ENCODE measurements at regions not wholly inside any gene's neighbourhood (a gene's known extent, or its start where the extent isn't known, plus 50 kb on each side); places are given as distances from the start of the nearest gene placed in this dataset.

DNA sequence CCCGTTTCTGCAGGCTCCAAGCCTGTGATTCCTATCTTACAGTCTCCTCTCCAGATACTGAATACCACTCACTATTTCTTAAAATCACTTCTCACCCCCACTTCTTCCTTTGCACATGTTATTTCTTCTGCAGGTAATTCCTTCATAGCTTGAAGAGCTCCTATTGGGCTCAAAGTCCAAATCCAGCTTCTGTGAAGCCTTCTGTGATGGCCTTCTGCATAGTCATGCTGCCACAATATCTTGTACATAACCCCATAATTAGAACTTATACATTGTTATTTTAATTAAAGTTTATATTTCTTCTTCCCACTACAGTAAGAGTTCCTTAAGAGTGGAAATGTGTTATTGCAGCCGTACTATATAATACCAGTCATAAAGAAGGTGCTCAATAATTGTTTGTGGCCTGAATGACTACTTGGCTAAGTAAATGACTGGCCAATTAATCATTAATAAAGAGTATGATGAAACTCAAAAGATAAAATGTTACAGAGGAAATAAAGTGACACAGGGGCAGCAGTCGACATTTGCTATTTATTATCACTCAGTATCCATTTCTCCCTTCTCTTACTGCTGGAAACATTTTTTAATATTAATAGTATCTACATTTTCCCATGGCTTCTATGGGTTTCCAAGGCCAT lies 886.6 kb downstream of the TTLL7 start:
- no peaks in the 10 kb centered on the region for H3K4me1 ChIP-seq
- no peaks in the 10 kb centered on the region for H3K9me3 ChIP-seq
- H3K27me3 ChIP-seq: no peaks in the 10 kb centered on the region
- TF ChIP-seq POLR2A (IDR thresholded peaks at IDR 0.05): no peak
- TF ChIP-seq, protein P1, sequence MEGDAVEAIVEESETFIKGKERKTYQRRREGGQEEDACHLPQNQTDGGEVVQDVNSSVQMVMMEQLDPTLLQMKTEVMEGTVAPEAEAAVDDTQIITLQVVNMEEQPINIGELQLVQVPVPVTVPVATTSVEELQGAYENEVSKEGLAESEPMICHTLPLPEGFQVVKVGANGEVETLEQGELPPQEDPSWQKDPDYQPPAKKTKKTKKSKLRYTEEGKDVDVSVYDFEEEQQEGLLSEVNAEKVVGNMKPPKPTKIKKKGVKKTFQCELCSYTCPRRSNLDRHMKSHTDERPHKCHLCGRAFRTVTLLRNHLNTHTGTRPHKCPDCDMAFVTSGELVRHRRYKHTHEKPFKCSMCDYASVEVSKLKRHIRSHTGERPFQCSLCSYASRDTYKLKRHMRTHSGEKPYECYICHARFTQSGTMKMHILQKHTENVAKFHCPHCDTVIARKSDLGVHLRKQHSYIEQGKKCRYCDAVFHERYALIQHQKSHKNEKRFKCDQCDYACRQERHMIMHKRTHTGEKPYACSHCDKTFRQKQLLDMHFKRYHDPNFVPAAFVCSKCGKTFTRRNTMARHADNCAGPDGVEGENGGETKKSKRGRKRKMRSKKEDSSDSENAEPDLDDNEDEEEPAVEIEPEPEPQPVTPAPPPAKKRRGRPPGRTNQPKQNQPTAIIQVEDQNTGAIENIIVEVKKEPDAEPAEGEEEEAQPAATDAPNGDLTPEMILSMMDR (IDR thresholded peaks at IDR 0.05): no peak
- no peak overlapping the region for H3K27ac ChIP-seq
- H3K36me3 ChIP-seq: no peaks in the 10 kb centered on the region
- DNase-seq: no peak
- intact Hi-C loops (cut with DNase I; ENCODE audit: low total_unique reads): no loop called here
- no peak overlapping the region for H3K4me3 ChIP-seq

DNA sequence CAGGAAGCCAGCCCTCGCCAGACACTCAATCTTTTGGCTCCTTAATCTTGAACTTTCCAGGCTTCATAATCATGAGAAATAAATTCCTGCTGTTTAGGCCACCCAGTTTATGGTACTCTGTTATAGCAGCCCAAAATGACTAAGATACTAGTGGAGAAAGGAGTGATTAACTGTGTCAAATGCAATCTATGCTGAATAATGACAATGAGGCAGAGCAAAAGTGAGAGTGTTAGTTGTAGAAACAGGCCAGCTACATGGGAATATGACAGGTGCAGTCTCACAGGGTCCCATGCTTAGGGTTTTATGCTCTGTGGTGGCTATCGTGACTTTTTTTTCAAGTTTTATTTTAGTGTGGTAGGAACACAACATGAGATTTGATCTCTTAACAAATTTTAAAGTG lies 888.8 kb downstream of the TTLL7 start:
- intact Hi-C loops (cut with DNase I; ENCODE audit: low total_unique reads): no loop called here
- Histone ChIP-seq H3K4me3 (no peak overlapping the region), H3K36me3 (no peaks in the 10 kb centered on the region), H3K4me1 (no peaks in the 10 kb centered on the region), H3K27me3 (no peaks in the 10 kb centered on the region), H3K9me3 (no peaks in the 10 kb centered on the region), H3K27ac (no peak overlapping the region)
- TF ChIP-seq POLR2A (IDR thresholded peaks at IDR 0.05): no peak
- TF ChIP-seq, protein P1 (IDR thresholded peaks at IDR 0.05): no peak
- DNase-seq: no peak

DNA sequence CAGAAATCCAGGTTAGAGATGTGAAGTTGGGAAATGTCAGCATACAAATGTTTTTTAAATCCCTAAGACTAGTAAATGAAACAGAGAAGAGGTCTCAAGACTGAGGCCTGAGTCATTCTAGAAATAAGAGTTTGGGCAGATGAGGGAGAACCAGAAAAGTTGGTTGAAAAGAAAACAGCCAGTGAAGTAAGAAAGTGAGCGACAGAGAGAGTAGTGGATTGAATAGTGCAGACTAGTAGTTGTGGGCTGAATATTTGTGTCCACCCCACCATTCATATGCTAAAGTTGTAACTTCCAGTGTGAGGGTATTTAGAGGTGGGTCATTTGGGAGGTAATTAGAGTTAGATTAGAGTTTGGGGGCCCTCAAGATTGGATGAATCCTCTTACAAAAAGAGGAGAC lies 889.2 kb downstream of the TTLL7 start:
- no peak for DNase-seq
- Histone ChIP-seq H3K36me3 (no peaks in the 10 kb centered on the region), H3K4me3 (no peak overlapping the region), H3K27ac (no peak overlapping the region), H3K27me3 (no peaks in the 10 kb centered on the region), H3K9me3 (no peaks in the 10 kb centered on the region), H3K4me1 (no peaks in the 10 kb centered on the region)
- TF ChIP-seq POLR2A (IDR thresholded peaks at IDR 0.05): no peak
- TF ChIP-seq, protein P1 (IDR thresholded peaks at IDR 0.05): no peak
- intact Hi-C loops (cut with DNase I; ENCODE audit: low total_unique reads): no loop called here

DNA sequence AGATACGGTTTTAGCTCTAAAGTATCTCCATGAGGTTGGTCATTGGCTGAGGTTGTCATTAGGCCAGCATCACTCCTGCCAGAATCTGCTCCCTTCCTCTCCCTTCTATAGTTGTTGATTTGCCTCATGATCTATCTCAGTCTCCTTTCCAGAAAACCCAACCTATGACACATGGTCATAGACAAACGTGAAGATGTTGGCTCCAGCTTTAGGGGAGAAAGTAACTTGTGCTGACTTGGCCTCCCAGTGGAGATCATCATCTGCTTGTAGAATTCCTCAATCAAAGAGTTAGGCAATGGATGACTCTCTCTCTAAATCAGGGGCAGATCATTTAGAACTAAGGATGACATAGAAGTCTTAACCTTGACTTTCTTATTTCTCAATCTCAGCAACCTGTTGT lies 894.4 kb downstream of the TTLL7 start:
- Histone ChIP-seq H3K27ac (no peak overlapping the region), H3K36me3 (no peaks in the 10 kb centered on the region), H3K4me3 (no peak overlapping the region), H3K27me3 (no peaks in the 10 kb centered on the region), H3K4me1 (no peaks in the 10 kb centered on the region), H3K9me3 (no peaks in the 10 kb centered on the region)
- no peak for TF ChIP-seq POLR2A (IDR thresholded peaks at IDR 0.05)
- TF ChIP-seq, protein P1 (IDR thresholded peaks at IDR 0.05): no peak
- DNase-seq: no peak
- intact Hi-C loops (cut with DNase I; ENCODE audit: low total_unique reads): no loop called here

DNA sequence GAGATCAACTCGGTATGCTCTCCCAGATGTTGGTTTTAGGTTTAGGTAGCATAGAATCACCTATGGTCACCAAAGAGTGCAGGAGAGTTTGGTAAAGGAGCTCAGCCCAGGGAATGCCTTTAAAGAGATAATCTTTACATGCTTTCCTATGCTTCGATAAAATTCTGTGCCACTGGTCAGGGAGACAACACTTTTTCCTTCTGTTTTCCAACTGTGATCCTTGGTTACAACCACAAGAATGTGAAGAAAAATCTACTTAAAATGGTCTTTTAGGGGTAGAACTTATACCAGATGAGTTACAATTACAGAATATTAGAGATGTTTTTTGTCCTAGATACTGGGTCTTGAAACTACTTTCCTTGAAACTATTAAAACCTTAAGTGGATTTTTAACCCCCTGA lies 895.6 kb downstream of the TTLL7 start:
- Histone ChIP-seq H3K9me3 (no peaks in the 10 kb centered on the region), H3K4me1 (no peaks in the 10 kb centered on the region), H3K27me3 (no peaks in the 10 kb centered on the region), H3K27ac (no peak overlapping the region), H3K4me3 (no peak overlapping the region), H3K36me3 (no peaks in the 10 kb centered on the region)
- intact Hi-C loops (cut with DNase I; ENCODE audit: low total_unique reads): no loop called here
- no peak for DNase-seq
- TF ChIP-seq POLR2A (IDR thresholded peaks at IDR 0.05): no peak
- TF ChIP-seq, protein P1 (IDR thresholded peaks at IDR 0.05): no peak

All from uterus (tissue), 3 donors.